Heart left ventricle (tissue), 16 donors: ENCODE measurements at regions not wholly inside any gene's neighbourhood (a gene's known extent, or its start where the extent isn't known, plus 50 kb on each side); places are given as distances from the start of the nearest gene placed in this dataset.

Experiments
- ATAC-seq, 4 donors: fragments of 200-7000 bp; cut with Tn5 transposase; one replicate each; pipeline ENCODE4 v1.9.1; 2020 to 2022; ENCODE audit warnings: moderate library complexity in 4 of 4, mild to moderate bottlenecking in 3 of 4, moderate number of reproducible peaks in 1 of 4
- DNase-seq, 5 donors: peaks; one replicate each; pipeline ENCODE4 v3.0.0-alpha.2; 2020
- H3K27ac ChIP-seq, 12 donors: fragments of 200-600 bp; sonication (generic) in 4 of 12; one replicate each; pipeline versions ENCODE4 v1.5.0 to v1.8.0; 2016 to 2022; ENCODE audit warnings: mild to moderate bottlenecking in 2 of 12
- H3K27me3 ChIP-seq, 9 donors: fragments of 200-600 bp; sonication (generic) in 2 of 9; one replicate each; pipeline versions ENCODE4 v1.5.1 to v1.8.0; 2016 to 2022; ENCODE audit warnings: mild to moderate bottlenecking in 3 of 9
- H3K36me3 ChIP-seq, 9 donors: fragments of 200-600 bp; sonication (generic) in 2 of 9; one replicate each; pipeline versions ENCODE4 v1.5.0 to v1.8.0; 2018 to 2022; ENCODE audit warnings: mild to moderate bottlenecking in 2 of 9
- H3K4me1 ChIP-seq, 12 donors: fragments of 200-600 bp; sonication (generic) in 4 of 12; one replicate each; pipeline versions ENCODE4 v1.5.0 to v1.8.0; 2016 to 2022; ENCODE audit warnings: mild to moderate bottlenecking in 3 of 12
- H3K4me3 ChIP-seq, 12 donors: fragments of 200-600 bp; sonication (generic) in 4 of 12; one replicate each; pipeline versions ENCODE4 v1.5.0 to v1.8.0; 2017 to 2022; ENCODE audit warnings: mild to moderate bottlenecking in 9 of 12, moderate library complexity in 4 of 12
- H3K9me3 ChIP-seq, 12 donors: fragments of 200-600 bp; sonication (generic) in 4 of 12; one replicate each; pipeline versions ENCODE4 v1.5.0 to v1.8.0; 2016 to 2022; ENCODE audit warnings: mild to moderate bottlenecking in 1 of 12
- CTCF ChIP-seq, 12 donors: fragments of 200-600 bp; sonication (generic) in 4 of 12; IDR thresholded peaks; one replicate each; pipeline versions ENCODE4 v1.5.0 to v1.8.0; 2018 to 2022; ENCODE audit warnings: antibody characterized with exemption in 12 of 12, mild to moderate bottlenecking in 5 of 12
- POLR2A ChIP-seq, 2 donors: fragments of 450-650 bp; IDR thresholded peaks; one replicate each; pipeline ENCODE4 v1.6.1; 2017; ENCODE audit warnings: antibody characterized with exemption in 2 of 2, mild to moderate bottlenecking in 2 of 2, moderate library complexity in 2 of 2
- WGBS, 4 donors: extraction: QIAGEN DNeasy Blood & Tissue Kit in 2 of 4; methylation state at CpG; one replicate each; pipeline versions ENCODE4 v1.1.5 to v1.1.7; 2013 to 2018; 5-methylcytosine and 5-hydroxymethylcytosine counted together
- intact Hi-C, 10 donors: fragments of 100-400 bp; cut with DNase I; formaldehyde crosslinking; loops; one replicate each; pipeline versions ENCODE4 v1.11.1 to v1.14.2; 2022
- donor health status: ischemic (EF 13 %, LVEDD 7.1; RV severe dilation, severe dysfunction).
- donor health status: healthy with polysubstance abuse.
- donor health status: DM: no; HTN: yes; CAD: no.
- donor health status: DM: no; HTN: no; CAD: no.
- donor health status: ischemic (EF 25% LVEDD 6.9; RV normal size, moderate dysfunction).
- donor health status: ischemic (EF 25% LVEDD 5.7; RV mildly dilated, moderate dysfunction).
- donor health status: healthy.
- donor health status: DM: yes; HTN: yes; CAD: no.
- donor health status: ischemic (EF 35%, LVEDD 5.7; RV mildly dilated, moderate dysfunction).
- donor health status: nonischemic (EF 11% LVEDD 7.7; RV severe dilation, severe dysfunction).
- donor health status: DM: yes; HTN: yes; CAD: no.
- donor health status: PGD.
- donor health status: ischemic (EF 29% LVEDD 5.4; RV normal size, mild dysfunction).
- donor health status: nonischemic (EF 23%, LVEDD 6.1; RV moderate dilation, normal function).

DNA sequence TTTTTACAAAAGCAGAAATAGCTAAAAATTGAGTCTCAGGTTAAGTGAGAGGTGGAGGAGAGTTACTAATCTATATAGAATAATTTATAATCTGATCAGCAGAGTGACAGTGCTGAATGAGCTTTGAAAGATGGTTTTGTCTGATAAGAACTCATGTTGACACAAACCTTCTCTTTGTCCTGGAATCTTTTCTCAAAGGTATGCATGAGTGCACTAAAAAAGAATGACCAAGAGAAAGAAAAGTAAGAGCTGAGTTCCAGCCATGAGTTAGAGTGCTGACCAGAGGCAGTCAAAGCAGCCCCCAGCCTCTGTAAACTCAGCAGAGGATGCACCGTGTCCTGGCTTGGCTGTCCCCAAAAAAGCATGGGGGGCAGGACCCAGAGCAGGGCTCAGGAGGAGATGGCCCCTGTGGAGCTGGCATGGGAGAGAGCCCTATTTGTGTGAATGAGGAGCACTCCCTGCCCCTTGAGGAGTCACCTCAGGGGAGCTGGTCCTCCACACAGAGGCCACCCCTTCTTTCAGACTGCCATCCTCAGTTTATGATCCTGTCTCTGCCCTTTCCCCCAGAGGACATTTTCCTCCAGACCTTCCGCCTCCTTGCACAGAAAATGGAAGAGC, 129.8 kb downstream of the SEC23A start:
- no peak for ATAC-seq
- WGBS, 4 donors: 84 to 92% (median 88%) methylated on average over 2 of the region's 2 CpGs
- intact Hi-C loops: no loop called here
- TF ChIP-seq POLR2A (IDR thresholded peaks at IDR 0.05): no peak
- no peak for TF ChIP-seq CTCF (IDR thresholded peaks at IDR 0.05)
- no peak for DNase-seq
- H3K4me1 ChIP-seq: no peaks in the 10 kb centered on the region
- no peak overlapping the region for H3K27ac ChIP-seq
- peaks cover 0 to 19% (median 0%) of the 10 kb centered on the region in 12 donors for H3K9me3 ChIP-seq
- no peaks in the 10 kb centered on the region for H3K36me3 ChIP-seq
- no peak overlapping the region for H3K4me3 ChIP-seq
- no peaks in the 10 kb centered on the region for H3K27me3 ChIP-seq

GRCh38 chr14:38972511-38972910, 130.5 kb downstream of the SEC23A start:
- WGBS, 4 donors: 94 to 97% (median 96%) methylated on average over 3 of the region's 3 CpGs
- Histone ChIP-seq H3K27ac (no peak overlapping the region), H3K4me3 (no peak overlapping the region), H3K4me1 (no peaks in the 10 kb centered on the region), H3K9me3 (peaks cover 0 to 12% (median 0%) of the 10 kb centered on the region in 12 donors), H3K36me3 (no peaks in the 10 kb centered on the region), H3K27me3 (no peaks in the 10 kb centered on the region)
- TF ChIP-seq CTCF (IDR thresholded peaks at IDR 0.05) (no peak), POLR2A (IDR thresholded peaks at IDR 0.05) (no peak)
- intact Hi-C loops: no loop called here
- ATAC-seq (no peak), DNase-seq (no peak)

DNA sequence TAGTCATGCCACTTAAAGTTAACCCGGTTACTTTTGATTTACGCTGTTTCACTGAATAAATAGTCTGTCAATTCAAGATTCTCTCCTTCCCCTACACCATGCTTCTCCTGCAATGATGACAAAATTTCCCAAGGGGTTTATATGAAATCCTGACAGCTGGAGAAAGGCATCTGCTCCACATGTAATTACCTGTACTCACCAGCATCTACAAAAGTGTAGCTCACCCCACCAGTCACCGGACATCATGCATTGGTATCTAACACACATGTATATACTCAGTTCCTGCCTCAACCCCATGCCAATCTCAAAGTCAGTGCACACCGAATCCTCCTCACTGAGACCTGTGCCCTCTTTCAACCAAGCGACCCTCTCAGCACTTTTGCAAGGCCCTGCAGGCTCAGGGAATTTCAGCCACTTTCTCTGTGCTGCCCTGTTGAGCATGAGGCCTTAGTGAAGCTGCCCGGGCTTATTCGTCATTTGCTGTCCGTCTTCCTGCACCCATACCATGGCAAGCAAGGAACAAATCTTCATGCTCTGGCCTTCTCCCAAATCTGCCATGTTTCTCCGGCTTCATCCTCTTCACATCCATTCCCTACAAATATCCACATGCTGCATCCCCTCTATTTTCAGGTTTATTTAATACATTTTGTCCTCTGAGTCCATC, 131.6 kb downstream of the SEC23A start:
- Histone ChIP-seq H3K27me3 (no peaks in the 10 kb centered on the region), H3K36me3 (no peaks in the 10 kb centered on the region), H3K4me1 (no peaks in the 10 kb centered on the region), H3K27ac (no peak overlapping the region), H3K4me3 (no peak overlapping the region), H3K9me3 (peaks cover 0 to 12% (median 0%) of the 10 kb centered on the region in 12 donors)
- TF ChIP-seq POLR2A (IDR thresholded peaks at IDR 0.05): no peak
- TF ChIP-seq CTCF (IDR thresholded peaks at IDR 0.05): no peak
- intact Hi-C loops: no loop called here
- WGBS, 4 donors: 88 to 93% (median 89%) methylated on average over 9 of the region's 9 CpGs
- DNase-seq (no peak), ATAC-seq (no peak)

DNA sequence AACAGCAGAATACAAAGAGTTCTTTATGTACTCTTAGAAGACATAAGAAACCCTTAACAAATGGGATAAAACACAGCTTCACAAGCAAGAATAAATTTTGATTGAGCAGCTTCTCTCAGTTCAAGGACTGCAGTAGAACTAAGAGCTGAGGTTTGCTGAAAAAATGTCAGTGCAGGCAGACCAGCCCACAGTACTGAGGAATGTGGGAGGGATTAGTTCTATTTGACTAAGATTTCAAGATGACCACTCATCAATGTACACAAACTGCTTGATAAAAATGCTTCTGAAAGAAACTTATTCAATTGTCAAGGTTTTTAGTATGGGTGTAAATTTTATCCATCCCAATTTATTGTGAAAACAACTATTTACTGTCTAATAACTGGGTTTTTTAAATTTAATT, 138.4 kb downstream of the SEC23A start:
- H3K4me1 ChIP-seq: peaks cover 0 to 8% (median 0%) of the 10 kb centered on the region in 12 donors
- H3K9me3 ChIP-seq: no peaks in the 10 kb centered on the region
- no peak for ATAC-seq
- no peak for TF ChIP-seq CTCF (IDR thresholded peaks at IDR 0.05)
- no peak for TF ChIP-seq POLR2A (IDR thresholded peaks at IDR 0.05)
- no peaks in the 10 kb centered on the region for H3K27me3 ChIP-seq
- H3K4me3 ChIP-seq: no peak overlapping the region
- intact Hi-C loops: no loop called here
- H3K36me3 ChIP-seq: no peaks in the 10 kb centered on the region
- no peak for DNase-seq
- no peak overlapping the region for H3K27ac ChIP-seq
